Keratinocyte (primary cell): ENCODE measurements at regions not wholly inside any gene's neighbourhood (a gene's known extent, or its start where the extent isn't known, plus 50 kb on each side); places are given as distances from the start of the nearest gene placed in this dataset.

Source experiments
- CTCF ChIP-seq, 3 experiments: IDR thresholded peaks in 1 of 3; conservative IDR thresholded peaks in 1 of 3; optimal IDR thresholded peaks in 1 of 3; 2 replicates in 2 of 3; 3 replicates in 1 of 3; pipeline versions ENCODE3 to v1.5.1; 2011; ENCODE audit warnings: low read length in 3 of 3, mild to moderate bottlenecking in 3 of 3, moderate library complexity in 2 of 3, control low read depth in 1 of 3, inconsistent platforms in 1 of 3; ENCODE audit not compliant: insufficient read depth in 2 of 3; ENCODE audit errors: extremely low read depth in 1 of 3
- EZH2 ChIP-seq: IDR thresholded peaks from one replicate; pipeline ENCODE4 v1.6.1; 2012; ENCODE audit warnings: inconsistent platforms, mild to moderate bottlenecking, low read length, moderate library complexity

- no peak for TF ChIP-seq CTCF (optimal IDR thresholded peaks at IDR 0.05 in 1 of 3, IDR thresholded peaks at IDR 0.05 in 1 of 3, conservative IDR thresholded peaks at IDR 0.05 in 1 of 3; ENCODE audit: extremely low read depth in 1 of 3, insufficient read depth in 2 of 3, low read length in 3 of 3)
- TF ChIP-seq EZH2 = no peak
Observed at GRCh38 chr12:59005193-59005955, 85.1 kb upstream of the LRIG3 start.
